ENCODE measurements at regions not wholly inside any gene's neighbourhood (a gene's known extent, or its start where the extent isn't known, plus 50 kb on each side); places are given as distances from the start of the nearest gene placed in this dataset.

DNA sequence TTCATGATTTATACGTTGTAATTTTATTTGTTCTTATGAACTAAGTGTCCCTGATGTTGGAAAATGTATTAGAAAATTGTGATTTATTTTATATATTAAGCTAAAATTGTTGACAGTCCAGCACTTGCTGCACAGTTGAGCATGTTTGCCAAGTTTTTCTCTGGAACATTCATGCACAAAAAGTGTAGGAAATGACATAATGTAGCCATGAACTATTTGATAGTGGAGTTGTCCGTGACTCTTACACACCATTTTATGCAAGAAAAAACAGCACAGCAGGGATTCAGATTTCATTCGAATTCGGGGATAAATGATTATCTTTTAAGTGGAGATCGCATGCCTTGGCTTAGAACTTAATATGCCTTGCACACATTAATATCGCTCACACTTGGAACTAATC is 708.6 kb upstream of the WWC1 start (continued):
- TF ChIP-seq TCF7 (IDR thresholded peaks at IDR 0.05; ENCODE audit: borderline replicate concordance) (no peak), HCFC1 (IDR thresholded peaks at IDR 0.05; ENCODE audit: low read length) (no peak), YY1 (IDR thresholded peaks at IDR 0.05; ENCODE audit: low read depth, low read length) (no peak)

DNA sequence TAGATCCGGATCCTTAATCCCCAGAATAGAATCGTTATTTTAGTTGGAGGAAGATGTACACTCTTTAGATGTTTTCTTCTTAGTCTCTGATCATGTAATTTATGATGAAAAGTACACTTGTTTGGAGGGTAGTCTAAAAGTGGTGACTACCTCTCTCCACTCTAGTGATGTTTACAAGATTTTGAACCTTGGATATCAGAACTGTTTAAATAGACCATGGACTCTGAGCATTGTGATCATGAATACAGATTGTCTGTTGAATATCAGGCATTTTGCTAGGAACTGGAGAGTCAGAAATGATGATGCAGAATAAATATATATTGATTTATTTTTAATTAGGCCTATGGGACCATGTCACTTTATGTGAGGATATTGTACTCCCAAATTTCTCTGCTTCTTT is 706.3 kb upstream of the WWC1 start:
- Histone ChIP-seq H3K4me3 (no peak overlapping the region), H3K4me1 (ENCODE audit: control insufficient read depth, insufficient read depth, low read length) (no peaks in the 10 kb centered on the region), H3K36me3 (ENCODE audit: control insufficient read depth in 2 of 2, insufficient read depth in 2 of 2, low read length in 1 of 2) (no peaks in the 10 kb centered on the region), H4K20me1 (ENCODE audit: control insufficient read depth, insufficient read depth) (no peaks in the 10 kb centered on the region), H2AFZ (ENCODE audit: control insufficient read depth, low read depth, low read length) (no peak overlapping the region), H3K27ac (ENCODE audit: control insufficient read depth, insufficient read depth) (no peak overlapping the region), H3K27me3 (replicated peaks in 1 of 2; ENCODE audit: control insufficient read depth in 2 of 2, insufficient read depth in 2 of 2, low read length in 1 of 2) (no peaks in the 10 kb centered on the region), H3K4me2 (ENCODE audit: control insufficient read depth, insufficient read depth) (no peak overlapping the region), H3K79me2 (ENCODE audit: control insufficient read depth, insufficient read depth, low read length) (no peaks in the 10 kb centered on the region), H3K9ac (ENCODE audit: control insufficient read depth, insufficient read depth, low read length) (no peak overlapping the region), H3K9me3 (replicated peaks; ENCODE audit: control insufficient read depth, insufficient read depth, low read length) (no peaks in the 10 kb centered on the region)
- intact Hi-C loops (cut with micrococcal nuclease; ENCODE audit: unreplicated experiment) (no loop called here), in situ Hi-C loops (cut with MboI) (no loop called here)
- POLR2A ChIA-PET, result interaction anchor here (0.7 kb wide), 1 partner anchor 127 kb away, joined by 4 read pairs; no protein-coding TSS in a partner anchor
- TF ChIP-seq MTA2 (IDR thresholded peaks at IDR 0.05; ENCODE audit: low read depth), result no peak
- TF ChIP-seq ZZZ3 (IDR thresholded peaks at IDR 0.05; ENCODE audit: control insufficient read depth, insufficient read length, low read depth), result no peak
- no peak for TF ChIP-seq BHLHE40 (IDR thresholded peaks at IDR 0.05; ENCODE audit: borderline replicate concordance in 1 of 2, low read depth in 2 of 2, low read length in 1 of 2)
- TF ChIP-seq STAT1 (conservative IDR thresholded peaks at IDR 0.05), result no peak
- TF ChIP-seq PAX8 (IDR thresholded peaks at IDR 0.05), result no peak
- TF ChIP-seq, protein P1, sequence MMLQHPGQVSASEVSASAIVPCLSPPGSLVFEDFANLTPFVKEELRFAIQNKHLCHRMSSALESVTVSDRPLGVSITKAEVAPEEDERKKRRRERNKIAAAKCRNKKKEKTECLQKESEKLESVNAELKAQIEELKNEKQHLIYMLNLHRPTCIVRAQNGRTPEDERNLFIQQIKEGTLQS (IDR thresholded peaks at IDR 0.05; ENCODE audit: borderline replicate concordance, extremely low read depth, low read depth, low read length), result no peak
- no peak for TF ChIP-seq SIX5 (IDR thresholded peaks at IDR 0.05; ENCODE audit: low read depth, low read length, severe bottlenecking)
- TF ChIP-seq IKZF1 (conservative IDR thresholded peaks at IDR 0.05), result no peak
- TF ChIP-seq BMI1 (IDR thresholded peaks at IDR 0.05; ENCODE audit: borderline replicate concordance), result no peak
- WGBS (ENCODE audit: insufficient coverage, insufficient replicate concordance, low lambda C conversion rate, missing lambda C conversion rate), result 0% methylated on average over 2 of the region's 2 CpGs
- SMC1A ChIA-PET (ENCODE audit: uncharacterized antibody, unreplicated experiment), result no interaction called here
- RAD21 ChIA-PET (ENCODE audit: unreplicated experiment), result no interaction called here
- BruUV-seq (replicated peaks), result no TSS peak
- CTCF ChIA-PET, result no interaction called here
- DNase-seq (ENCODE audit: low read depth, low spot score) (no peak), FAIRE-seq (no peak), ATAC-seq (no peak)

Data from GM12878 (cell line).